ENCODE measurements at regions not wholly inside any gene's neighbourhood (a gene's known extent, or its start where the extent isn't known, plus 50 kb on each side); places are given as distances from the start of the nearest gene placed in this dataset.

DNA sequence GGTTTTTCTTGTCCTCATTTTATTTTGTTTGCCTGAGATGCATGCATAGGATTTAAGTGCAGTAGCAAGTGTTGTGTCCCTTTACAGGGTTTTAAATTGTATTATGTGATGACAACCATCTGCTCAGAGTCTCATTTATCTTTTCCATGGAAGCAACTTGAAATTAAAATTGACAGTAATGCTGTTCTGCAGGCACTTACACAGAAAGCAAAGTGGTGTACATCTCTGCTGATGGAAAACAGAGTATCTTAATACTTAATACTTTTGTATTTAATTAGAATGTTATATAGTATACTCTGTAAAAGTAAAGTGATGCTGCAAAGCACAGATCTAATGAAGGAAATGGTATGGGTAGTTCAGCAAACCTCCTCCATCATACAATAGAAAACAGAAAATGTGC lies 482.9 kb downstream of the POM121L12 start:
- TF ChIP-seq, protein P1, sequence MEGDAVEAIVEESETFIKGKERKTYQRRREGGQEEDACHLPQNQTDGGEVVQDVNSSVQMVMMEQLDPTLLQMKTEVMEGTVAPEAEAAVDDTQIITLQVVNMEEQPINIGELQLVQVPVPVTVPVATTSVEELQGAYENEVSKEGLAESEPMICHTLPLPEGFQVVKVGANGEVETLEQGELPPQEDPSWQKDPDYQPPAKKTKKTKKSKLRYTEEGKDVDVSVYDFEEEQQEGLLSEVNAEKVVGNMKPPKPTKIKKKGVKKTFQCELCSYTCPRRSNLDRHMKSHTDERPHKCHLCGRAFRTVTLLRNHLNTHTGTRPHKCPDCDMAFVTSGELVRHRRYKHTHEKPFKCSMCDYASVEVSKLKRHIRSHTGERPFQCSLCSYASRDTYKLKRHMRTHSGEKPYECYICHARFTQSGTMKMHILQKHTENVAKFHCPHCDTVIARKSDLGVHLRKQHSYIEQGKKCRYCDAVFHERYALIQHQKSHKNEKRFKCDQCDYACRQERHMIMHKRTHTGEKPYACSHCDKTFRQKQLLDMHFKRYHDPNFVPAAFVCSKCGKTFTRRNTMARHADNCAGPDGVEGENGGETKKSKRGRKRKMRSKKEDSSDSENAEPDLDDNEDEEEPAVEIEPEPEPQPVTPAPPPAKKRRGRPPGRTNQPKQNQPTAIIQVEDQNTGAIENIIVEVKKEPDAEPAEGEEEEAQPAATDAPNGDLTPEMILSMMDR (CRISPR knock-in tag; IDR thresholded peaks at IDR 0.05): no peak
- TF ChIP-seq SKI (IDR thresholded peaks at IDR 0.05; ENCODE audit: partially characterized antibody): no peak
- no peak for TF ChIP-seq ZBTB8A (CRISPR knock-in tag; IDR thresholded peaks at IDR 0.05; ENCODE audit: borderline replicate concordance, low read depth)
- TF ChIP-seq ATAD3A (CRISPR knock-in tag; IDR thresholded peaks at IDR 0.05): no peak
- TF ChIP-seq, protein P2, sequence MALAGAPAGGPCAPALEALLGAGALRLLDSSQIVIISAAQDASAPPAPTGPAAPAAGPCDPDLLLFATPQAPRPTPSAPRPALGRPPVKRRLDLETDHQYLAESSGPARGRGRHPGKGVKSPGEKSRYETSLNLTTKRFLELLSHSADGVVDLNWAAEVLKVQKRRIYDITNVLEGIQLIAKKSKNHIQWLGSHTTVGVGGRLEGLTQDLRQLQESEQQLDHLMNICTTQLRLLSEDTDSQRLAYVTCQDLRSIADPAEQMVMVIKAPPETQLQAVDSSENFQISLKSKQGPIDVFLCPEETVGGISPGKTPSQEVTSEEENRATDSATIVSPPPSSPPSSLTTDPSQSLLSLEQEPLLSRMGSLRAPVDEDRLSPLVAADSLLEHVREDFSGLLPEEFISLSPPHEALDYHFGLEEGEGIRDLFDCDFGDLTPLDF (CRISPR knock-in tag; IDR thresholded peaks at IDR 0.05): no peak
- TF ChIP-seq NFE2 (CRISPR knock-in tag; IDR thresholded peaks at IDR 0.05): no peak
- no peak for TF ChIP-seq ZNF34 (CRISPR knock-in tag; IDR thresholded peaks at IDR 0.05; ENCODE audit: borderline replicate concordance)
- TF ChIP-seq GABPA (IDR thresholded peaks at IDR 0.05; ENCODE audit: low read depth, low read length): no peak
- no peak for TF ChIP-seq GABPA (CRISPR knock-in tag; IDR thresholded peaks at IDR 0.05; ENCODE audit: low read depth)
- TF ChIP-seq SRF (IDR thresholded peaks at IDR 0.05; ENCODE audit: low read depth, low read length): no peak
- no peak for TF ChIP-seq IKZF4 (CRISPR knock-in tag; IDR thresholded peaks at IDR 0.05; ENCODE audit: borderline replicate concordance, low read depth, not compliant biosample characterization)
- no peak for TF ChIP-seq EP300 (IDR thresholded peaks at IDR 0.05; ENCODE audit: low read depth in 2 of 2, low read length in 2 of 2)
- TF ChIP-seq EP300 (CRISPR knock-in tag; IDR thresholded peaks at IDR 0.05; ENCODE audit: borderline replicate concordance): no peak
- no peak for TF ChIP-seq ZNF205 (CRISPR knock-in tag; IDR thresholded peaks at IDR 0.05)
- TF ChIP-seq FOXP1 (IDR thresholded peaks at IDR 0.05): no peak
- TF ChIP-seq FOXP1 (CRISPR knock-in tag; IDR thresholded peaks at IDR 0.05): no peak
- TF ChIP-seq IRF2 (CRISPR knock-in tag; IDR thresholded peaks at IDR 0.05): no peak

All from HepG2 (cell line).